ENCODE measurements at regions not wholly inside any gene's neighbourhood (a gene's known extent, or its start where the extent isn't known, plus 50 kb on each side); places are given as distances from the start of the nearest gene placed in this dataset.

- TF ChIP-seq CTCF (IDR thresholded peaks at IDR 0.05): no peak
- TF ChIP-seq POLR2AphosphoS5 (IDR thresholded peaks at IDR 0.05): no peak
These were observed 164.3 kb downstream of the RPS12 start for GRCh38 chr6:132978685-132979084.

All from prostate gland (tissue), 2 donors.